NT2/D1 (cell line): ENCODE measurements at regions not wholly inside any gene's neighbourhood (a gene's known extent, or its start where the extent isn't known, plus 50 kb on each side); places are given as distances from the start of the nearest gene placed in this dataset.

Source experiments
- DNase-seq: peaks from one replicate; pipeline ENCODE4 v3.0.0-alpha.2; 2011; ENCODE audit warnings: low read depth, low spot score
- H3K27me3 ChIP-seq: 2 replicates; pipeline ENCODE4 v1.6.0; 2011; ENCODE audit warnings: mild to moderate bottlenecking; ENCODE audit not compliant: insufficient read length, insufficient read depth
- H3K36me3 ChIP-seq: 2 replicates; pipeline ENCODE4 v1.6.1; 2011; ENCODE audit warnings: mild to moderate bottlenecking, low read length, mixed read lengths; ENCODE audit not compliant: insufficient read depth, insufficient read length
- H3K4me1 ChIP-seq: 2 replicates; pipeline ENCODE4 v1.5.1; 2011; ENCODE audit not compliant: insufficient read depth, insufficient read length
- H3K4me3 ChIP-seq: 2 replicates; pipeline ENCODE4 v1.5.1; 2011; ENCODE audit warnings: low read depth; ENCODE audit not compliant: insufficient read length
- H3K9ac ChIP-seq: 2 replicates; pipeline ENCODE4 v1.6.0; 2011; ENCODE audit warnings: low read depth; ENCODE audit not compliant: insufficient read length
- H3K9me3 ChIP-seq: 2 replicates; pipeline ENCODE4 v1.5.1; 2011; ENCODE audit warnings: mild to moderate bottlenecking, low read length; ENCODE audit not compliant: insufficient read depth
- SUZ12 ChIP-seq: IDR thresholded peaks from 2 replicates; pipeline ENCODE4 v1.6.1; 2011; ENCODE audit not compliant: insufficient read length, insufficient read depth; ENCODE audit errors: extremely low read depth
- YY1 ChIP-seq: IDR thresholded peaks from 2 replicates; pipeline ENCODE4 v1.6.1; 2011; ENCODE audit not compliant: insufficient read length, insufficient read depth
- ZNF274 ChIP-seq: IDR thresholded peaks from 2 replicates; pipeline ENCODE4 v1.6.1; 2011; ENCODE audit warnings: mild to moderate bottlenecking, low read depth, low read length

DNA sequence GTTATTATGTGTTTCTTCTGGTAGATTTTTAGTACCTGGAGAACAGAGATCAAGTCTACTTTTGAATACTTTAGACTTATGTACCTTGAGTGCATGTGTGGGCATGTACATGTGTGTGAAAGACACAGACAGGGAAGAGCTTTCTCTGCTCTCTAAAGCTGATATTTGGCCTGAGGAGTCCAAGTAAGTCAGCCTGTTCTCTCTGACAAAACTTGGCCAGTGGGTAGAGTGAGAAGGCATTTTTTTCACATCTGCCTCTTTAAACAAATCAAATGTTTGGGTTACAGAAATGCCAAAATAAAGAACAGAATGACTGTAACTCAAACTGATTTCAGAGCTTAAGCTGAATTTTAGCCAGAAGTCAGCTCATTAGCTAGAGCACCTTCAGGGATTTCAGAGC is 309.7 kb upstream of the DYNLRB2 start:
- Histone ChIP-seq H3K36me3 (no peaks in the 10 kb centered on the region), H3K9ac (no peak overlapping the region), H3K4me1 (no peaks in the 10 kb centered on the region), H3K27me3 (no peaks in the 10 kb centered on the region), H3K9me3 (peaks cover 9% of the 10 kb centered on the region), H3K4me3 (no peak overlapping the region)
- DNase-seq: no peak
- TF ChIP-seq YY1 (no peak), SUZ12 (no peak), ZNF274 (no peak)

DNA sequence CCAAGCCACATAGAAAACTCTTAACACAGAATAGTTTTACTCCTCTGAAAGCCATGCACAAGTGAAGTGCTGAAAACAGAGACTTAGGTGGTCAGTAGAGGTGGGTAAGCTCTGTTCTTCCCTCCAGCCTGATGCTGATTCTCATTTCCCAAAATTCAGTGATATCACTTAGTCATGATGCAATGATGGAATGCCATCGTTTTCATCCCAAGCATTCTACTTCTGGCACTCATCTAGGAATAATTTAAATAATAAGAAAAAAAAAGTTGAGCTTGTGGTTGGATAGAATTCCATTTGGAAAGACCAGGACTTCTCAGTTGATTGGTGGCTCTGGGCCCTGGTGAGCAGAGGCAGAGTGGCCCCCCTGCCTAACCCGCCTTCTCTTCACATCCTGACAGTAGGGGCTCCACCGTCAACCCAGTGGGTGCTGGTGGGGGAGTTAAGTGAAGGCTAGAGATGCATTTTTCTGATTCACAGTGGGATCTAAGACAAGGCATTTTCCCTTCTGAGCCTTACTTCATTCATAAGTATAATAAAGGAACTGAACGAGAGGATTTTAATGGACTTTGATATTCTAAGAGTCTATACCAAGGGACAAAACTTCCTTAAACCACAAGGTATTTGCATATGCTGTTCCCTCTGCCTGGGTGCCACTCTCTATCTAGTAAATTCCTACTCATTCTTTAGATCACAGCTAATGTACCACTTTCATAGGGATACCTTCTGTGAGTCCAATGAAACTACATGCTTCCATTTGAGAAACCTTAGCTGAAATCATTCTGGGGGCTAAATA is 310.3 kb upstream of the DYNLRB2 start:
- no peaks in the 10 kb centered on the region for H3K4me1 ChIP-seq
- TF ChIP-seq YY1 (no peak), ZNF274 (no peak), SUZ12 (no peak)
- H3K27me3 ChIP-seq: no peaks in the 10 kb centered on the region
- peaks cover 12% of the 10 kb centered on the region for H3K9me3 ChIP-seq
- H3K9ac ChIP-seq: no peak overlapping the region
- H3K4me3 ChIP-seq: no peak overlapping the region
- DNase-seq: no peak
- no peaks in the 10 kb centered on the region for H3K36me3 ChIP-seq

DNA sequence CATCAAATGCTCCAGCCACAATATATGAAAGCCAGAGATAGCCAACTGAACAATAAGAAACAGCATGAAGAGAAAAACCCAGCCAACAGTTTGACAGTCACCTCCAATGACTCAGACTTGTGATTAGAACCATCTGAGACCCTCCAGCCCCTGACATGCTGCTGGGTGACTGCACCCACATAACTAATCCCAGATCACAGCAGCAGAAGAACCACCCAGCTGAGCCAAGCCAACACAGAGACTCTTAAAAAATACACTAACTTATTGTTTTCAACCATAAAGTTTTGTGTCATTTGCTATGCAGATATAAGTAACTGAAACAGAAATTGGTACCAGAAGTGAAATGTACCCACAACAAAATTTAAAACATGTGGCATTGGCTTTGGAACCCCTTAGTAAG is 314.3 kb upstream of the DYNLRB2 start:
- Histone ChIP-seq H3K36me3 (no peaks in the 10 kb centered on the region), H3K9ac (no peak overlapping the region)

DNA sequence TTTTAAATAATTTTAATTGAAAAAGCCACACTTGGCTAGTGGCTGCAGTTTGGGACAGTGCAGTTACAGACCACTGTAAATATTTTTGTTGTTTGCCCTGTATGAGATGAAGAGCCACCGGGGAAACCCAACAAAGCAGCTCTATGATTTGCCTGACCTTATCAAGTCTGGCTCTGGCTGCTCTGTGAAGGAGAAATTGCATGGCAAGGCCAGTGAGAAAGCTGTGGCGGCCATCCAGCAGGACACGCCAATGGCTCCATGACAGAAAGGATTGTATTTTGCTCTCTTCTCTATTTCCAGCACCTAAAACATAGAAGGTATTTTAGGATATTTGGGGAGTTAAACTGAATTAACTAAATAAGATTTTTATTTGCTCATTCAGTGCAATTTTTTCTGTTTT is 330.0 kb upstream of the DYNLRB2 start:
- no peaks in the 10 kb centered on the region for H3K36me3 ChIP-seq
- H3K4me1 ChIP-seq: no peaks in the 10 kb centered on the region
- H3K27me3 ChIP-seq: no peaks in the 10 kb centered on the region
- TF ChIP-seq ZNF274: no peak
- no peak for TF ChIP-seq YY1
- TF ChIP-seq SUZ12: no peak
- no peak overlapping the region for H3K4me3 ChIP-seq
- DNase-seq: no peak
- H3K9me3 ChIP-seq: peaks cover 5% of the 10 kb centered on the region; the same call in 1 of the 2 replicates
- H3K9ac ChIP-seq: no peak overlapping the region

More for the DNA sequence above, 314.3 kb upstream of the DYNLRB2 start:
- no peaks in the 10 kb centered on the region for H3K27me3 ChIP-seq
- no peak overlapping the region for H3K4me3 ChIP-seq
- H3K4me1 ChIP-seq: no peaks in the 10 kb centered on the region
- H3K9me3 ChIP-seq: peaks cover 12% of the 10 kb centered on the region
- DNase-seq: no peak
- TF ChIP-seq ZNF274 (no peak), SUZ12 (no peak), YY1 (no peak)

DNA sequence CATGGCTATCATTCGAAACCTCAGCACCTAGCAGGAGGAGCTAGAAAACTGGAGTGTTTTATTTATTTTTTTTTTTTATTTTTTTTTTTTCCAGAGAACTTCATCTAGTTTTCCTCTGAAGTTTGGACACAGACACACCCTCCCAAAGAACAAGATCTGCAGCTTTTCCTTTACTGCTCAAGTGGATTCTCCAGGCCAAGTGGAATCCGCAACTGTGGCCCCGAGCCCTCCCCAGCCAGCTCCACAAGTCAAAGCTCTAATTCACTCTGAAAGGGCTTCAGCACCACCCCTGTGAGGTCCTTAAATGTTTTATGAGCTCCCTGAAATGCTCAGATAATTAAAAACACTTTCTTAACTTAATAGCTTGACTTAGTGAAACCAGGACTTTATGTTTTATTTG is 332.1 kb upstream of the DYNLRB2 start:
- no peak for DNase-seq
- no peaks in the 10 kb centered on the region for H3K4me1 ChIP-seq
- H3K36me3 ChIP-seq: no peaks in the 10 kb centered on the region
- H3K4me3 ChIP-seq: no peak overlapping the region
- H3K27me3 ChIP-seq: no peaks in the 10 kb centered on the region
- no peaks in the 10 kb centered on the region for H3K9me3 ChIP-seq
- TF ChIP-seq YY1: no peak
- no peak for TF ChIP-seq ZNF274
- no peak for TF ChIP-seq SUZ12
- H3K9ac ChIP-seq: no peak overlapping the region

DNA sequence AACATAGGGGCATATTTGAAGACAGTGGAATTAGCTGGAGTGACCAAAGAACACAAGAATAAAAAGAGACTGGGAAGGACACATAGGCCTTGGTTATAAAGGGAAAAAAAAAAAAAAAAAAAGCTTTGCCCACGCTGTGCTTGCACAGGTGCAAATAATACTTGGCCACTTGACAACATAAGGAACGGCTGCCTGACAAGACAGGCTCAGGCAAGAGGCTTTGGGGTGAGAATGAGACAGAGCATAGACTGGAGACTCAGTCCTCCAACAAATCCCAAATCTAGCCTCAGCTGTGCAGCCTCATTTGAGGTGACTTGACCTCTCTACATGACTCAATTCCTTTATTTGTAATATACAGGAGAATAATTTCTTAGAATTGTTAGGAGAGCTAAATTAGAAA is 332.8 kb upstream of the DYNLRB2 start:
- Histone ChIP-seq H3K27me3 (no peaks in the 10 kb centered on the region), H3K4me1 (no peaks in the 10 kb centered on the region), H3K36me3 (no peaks in the 10 kb centered on the region), H3K9me3 (no peaks in the 10 kb centered on the region), H3K4me3 (no peak overlapping the region), H3K9ac (no peak overlapping the region)
- no peak for DNase-seq
- TF ChIP-seq YY1: no peak
- TF ChIP-seq SUZ12: no peak
- no peak for TF ChIP-seq ZNF274

DNA sequence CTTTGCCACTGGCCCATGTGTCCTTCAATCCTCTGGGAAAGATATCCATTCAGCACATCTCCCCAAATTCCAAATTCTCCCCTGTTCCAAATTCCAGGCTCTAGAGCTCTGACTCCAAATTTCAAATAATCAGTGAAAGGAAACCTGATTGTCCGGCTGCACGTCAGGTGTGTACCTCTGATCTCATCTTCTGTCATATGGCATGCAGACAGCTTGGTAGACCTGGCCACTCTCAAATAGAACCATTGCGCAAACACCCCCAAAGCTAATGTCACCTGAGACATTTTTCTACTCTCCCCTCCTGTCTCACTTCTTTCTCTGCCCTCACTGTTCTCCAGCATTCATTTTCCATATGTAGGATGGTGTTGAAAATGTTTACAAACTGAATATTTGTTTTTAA is 337.0 kb upstream of the DYNLRB2 start:
- Histone ChIP-seq H3K4me1 (no peaks in the 10 kb centered on the region), H3K27me3 (no peaks in the 10 kb centered on the region), H3K36me3 (no peaks in the 10 kb centered on the region), H3K9ac (no peak overlapping the region), H3K9me3 (no peaks in the 10 kb centered on the region), H3K4me3 (no peak overlapping the region)
- no peak for DNase-seq
- TF ChIP-seq ZNF274 (no peak), YY1 (no peak), SUZ12 (no peak)

DNA sequence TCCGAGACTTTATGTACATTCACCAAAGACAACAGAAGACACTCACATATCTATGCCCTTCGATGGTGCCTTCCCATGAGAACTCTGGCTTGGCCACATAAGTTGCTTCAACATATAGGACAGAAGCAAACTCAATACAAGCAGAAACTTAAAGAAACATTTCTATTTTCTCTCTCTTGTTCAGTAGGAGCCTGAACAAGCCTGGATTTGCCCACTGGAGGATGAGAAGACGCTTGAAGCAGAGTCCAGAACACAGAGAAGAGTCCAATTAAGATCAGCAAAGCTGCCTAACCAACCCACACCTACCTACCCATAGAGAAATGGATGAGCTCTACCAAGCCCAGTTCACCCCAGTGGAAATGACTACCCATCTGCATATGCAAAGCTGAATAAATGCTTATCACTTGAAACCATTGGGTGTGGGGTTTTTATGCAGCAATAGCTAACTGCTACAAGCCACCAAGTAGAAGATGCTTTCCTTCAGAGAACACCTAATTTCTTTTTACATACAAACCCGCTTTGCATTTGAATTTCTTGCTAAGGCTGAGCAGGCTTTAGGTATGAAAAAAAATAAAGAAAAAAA is 337.9 kb upstream of the DYNLRB2 start:
- Histone ChIP-seq H3K9ac (no peak overlapping the region), H3K9me3 (no peaks in the 10 kb centered on the region), H3K27me3 (no peaks in the 10 kb centered on the region), H3K4me1 (no peaks in the 10 kb centered on the region), H3K4me3 (no peak overlapping the region), H3K36me3 (no peaks in the 10 kb centered on the region)
- no peak for TF ChIP-seq YY1
- no peak for TF ChIP-seq ZNF274
- no peak for TF ChIP-seq SUZ12
- DNase-seq: no peak
